ENCODE measurements at regions not wholly inside any gene's neighbourhood (a gene's known extent, or its start where the extent isn't known, plus 50 kb on each side); places are given as distances from the start of the nearest gene placed in this dataset.

GRCh38 chr5:124557761-124558160, 188.7 kb downstream of the ZNF608 start:
- H2AFZ ChIP-seq (ENCODE audit: low read depth, low read length): no peak overlapping the region
- no peak for TF ChIP-seq RBM15 (IDR thresholded peaks at IDR 0.05; ENCODE audit: insufficient read depth, low read length)
- TF ChIP-seq ASH1L (IDR thresholded peaks at IDR 0.05; ENCODE audit: borderline replicate concordance, low read depth, partially characterized antibody): peak; percentile 42
- no peak for FAIRE-seq
- H3K4me1 ChIP-seq (replicated peaks in 1 of 2; ENCODE audit: control insufficient read depth in 2 of 2, insufficient read depth in 2 of 2, low read length in 2 of 2): no peaks in the 10 kb centered on the region
- WGBS (ENCODE audit: insufficient coverage, low coverage, missing lambda C conversion rate): 33% methylated on average over 8 of the region's 8 CpGs
- H3K9me3 ChIP-seq (replicated peaks; ENCODE audit: control insufficient read depth, insufficient read depth, low read depth, low read length): no peaks in the 10 kb centered on the region
- peaks cover 0 to 7% of the 10 kb centered on the region in 2 experiments; a peak in 2 of 5 replicates for H3K27me3 ChIP-seq (ENCODE audit: control insufficient read depth in 2 of 2, insufficient read depth in 2 of 2, low read length in 2 of 2)
- H3K4me3 ChIP-seq: no peak overlapping the region
- no peaks in the 10 kb centered on the region for H3K9me1 ChIP-seq (ENCODE audit: control insufficient read depth, insufficient read depth, low read length)
- no peaks in the 10 kb centered on the region for H4K20me1 ChIP-seq (replicated peaks; ENCODE audit: control insufficient read depth, insufficient read depth, low read length)
- H3K4me2 ChIP-seq (ENCODE audit: insufficient read depth, low read length): no peak overlapping the region
- H3K27ac ChIP-seq (ENCODE audit: extremely low read depth, low read depth, low read length): no peak overlapping the region
- H3K79me2 ChIP-seq (ENCODE audit: control insufficient read depth, insufficient read depth, low read length): no peaks in the 10 kb centered on the region
- POLR2A ChIA-PET: no interaction called here
- CTCF ChIA-PET (ENCODE audit: low intra/inter-chr PET ratio): no interaction called here
- ATAC-seq: no peak
- no TSS peak for BruUV-seq (replicated peaks)
- in situ Hi-C loops (cut with MboI) (no loop called here), intact Hi-C loops (cut with micrococcal nuclease) (no loop called here)
- H3K9ac ChIP-seq (ENCODE audit: insufficient read depth in 1 of 2, low read depth in 2 of 2, low read length in 2 of 2): no peak overlapping the region
- no peak for DNase-seq (ENCODE audit: extremely low read depth in 1 of 4, low spot score in 3 of 4)
- no peaks in the 10 kb centered on the region for H3K36me3 ChIP-seq (ENCODE audit: control insufficient read depth, insufficient read depth, low read length)

GRCh38 chr5:124554746-124555578, 191.5 kb downstream of the ZNF608 start:
- CTCF ChIA-PET (ENCODE audit: low intra/inter-chr PET ratio): no interaction called here
- in situ Hi-C loops (cut with MboI) (no loop called here), intact Hi-C loops (cut with micrococcal nuclease) (no loop called here)
- Histone ChIP-seq H3K9me3 (replicated peaks; ENCODE audit: control insufficient read depth, insufficient read depth, low read depth, low read length) (no peaks in the 10 kb centered on the region), H2AFZ (ENCODE audit: low read depth, low read length) (no peak overlapping the region), H3K36me3 (ENCODE audit: control insufficient read depth, insufficient read depth, low read length) (no peaks in the 10 kb centered on the region), H4K20me1 (replicated peaks; ENCODE audit: control insufficient read depth, insufficient read depth, low read length) (no peaks in the 10 kb centered on the region), H3K27me3 (ENCODE audit: control insufficient read depth in 2 of 2, insufficient read depth in 2 of 2, low read length in 2 of 2) (no peaks in the 10 kb centered on the region), H3K4me1 (replicated peaks in 1 of 2; ENCODE audit: control insufficient read depth in 2 of 2, insufficient read depth in 2 of 2, low read length in 2 of 2) (no peaks in the 10 kb centered on the region), H3K27ac (ENCODE audit: extremely low read depth, low read depth, low read length) (no peak overlapping the region), H3K9ac (ENCODE audit: insufficient read depth in 1 of 2, low read depth in 2 of 2, low read length in 2 of 2) (no peak overlapping the region), H3K9me1 (ENCODE audit: control insufficient read depth, insufficient read depth, low read length) (no peaks in the 10 kb centered on the region), H3K4me3 (no peak overlapping the region), H3K79me2 (ENCODE audit: control insufficient read depth, insufficient read depth, low read length) (no peaks in the 10 kb centered on the region), H3K4me2 (ENCODE audit: insufficient read depth, low read length) (no peak overlapping the region)
- POLR2A ChIA-PET: no interaction called here
- ATAC-seq (no peak), FAIRE-seq (no peak), DNase-seq (ENCODE audit: extremely low read depth in 1 of 4, low spot score in 3 of 4) (no peak)
- TF ChIP-seq CHD2 (IDR thresholded peaks at IDR 0.05; ENCODE audit: low read depth, low read length): no peak
- TF ChIP-seq POLR2AphosphoS2 (IDR thresholded peaks at IDR 0.05; ENCODE audit: low read length): no peak
- no peak for TF ChIP-seq ZC3H11A (IDR thresholded peaks at IDR 0.05; ENCODE audit: low read depth, low read length)
- TF ChIP-seq ZNF316 (IDR thresholded peaks at IDR 0.05): peak; percentile 11; the same call in 1 of the 2 replicates
- WGBS (ENCODE audit: insufficient coverage, low coverage, missing lambda C conversion rate): 8% methylated on average over 2 of the region's 2 CpGs
- no TSS peak for BruUV-seq (replicated peaks)

Measured in K562 (cell line).